ENCODE measurements at regions not wholly inside any gene's neighbourhood (a gene's known extent, or its start where the extent isn't known, plus 50 kb on each side); places are given as distances from the start of the nearest gene placed in this dataset.

DNA sequence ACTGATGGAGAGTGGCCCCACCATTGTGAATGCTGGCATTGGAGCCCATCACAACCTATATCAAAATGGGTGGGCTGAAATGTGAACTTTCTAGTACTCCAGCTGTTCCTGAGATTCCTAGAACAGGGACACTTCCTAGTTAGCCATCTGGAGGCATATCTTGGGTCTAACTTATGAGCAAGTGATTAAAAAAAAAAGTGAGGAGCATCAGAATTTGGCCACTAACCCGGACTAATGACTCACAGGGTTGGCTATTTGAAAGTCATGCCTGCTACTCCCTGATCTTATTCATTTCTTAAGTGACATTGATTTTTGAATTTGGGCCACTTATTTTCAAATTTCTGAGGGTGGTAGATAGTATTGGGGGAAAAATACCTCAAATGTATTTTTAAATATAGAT is 216.6 kb downstream of the HRH4 start:
- TF ChIP-seq, protein P1, sequence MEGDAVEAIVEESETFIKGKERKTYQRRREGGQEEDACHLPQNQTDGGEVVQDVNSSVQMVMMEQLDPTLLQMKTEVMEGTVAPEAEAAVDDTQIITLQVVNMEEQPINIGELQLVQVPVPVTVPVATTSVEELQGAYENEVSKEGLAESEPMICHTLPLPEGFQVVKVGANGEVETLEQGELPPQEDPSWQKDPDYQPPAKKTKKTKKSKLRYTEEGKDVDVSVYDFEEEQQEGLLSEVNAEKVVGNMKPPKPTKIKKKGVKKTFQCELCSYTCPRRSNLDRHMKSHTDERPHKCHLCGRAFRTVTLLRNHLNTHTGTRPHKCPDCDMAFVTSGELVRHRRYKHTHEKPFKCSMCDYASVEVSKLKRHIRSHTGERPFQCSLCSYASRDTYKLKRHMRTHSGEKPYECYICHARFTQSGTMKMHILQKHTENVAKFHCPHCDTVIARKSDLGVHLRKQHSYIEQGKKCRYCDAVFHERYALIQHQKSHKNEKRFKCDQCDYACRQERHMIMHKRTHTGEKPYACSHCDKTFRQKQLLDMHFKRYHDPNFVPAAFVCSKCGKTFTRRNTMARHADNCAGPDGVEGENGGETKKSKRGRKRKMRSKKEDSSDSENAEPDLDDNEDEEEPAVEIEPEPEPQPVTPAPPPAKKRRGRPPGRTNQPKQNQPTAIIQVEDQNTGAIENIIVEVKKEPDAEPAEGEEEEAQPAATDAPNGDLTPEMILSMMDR (conservative IDR thresholded peaks at IDR 0.05): no peak
- TF ChIP-seq ZFX (IDR thresholded peaks at IDR 0.05): no peak
